ENCODE measurements at regions not wholly inside any gene's neighbourhood (a gene's known extent, or its start where the extent isn't known, plus 50 kb on each side); places are given as distances from the start of the nearest gene placed in this dataset.

DNA sequence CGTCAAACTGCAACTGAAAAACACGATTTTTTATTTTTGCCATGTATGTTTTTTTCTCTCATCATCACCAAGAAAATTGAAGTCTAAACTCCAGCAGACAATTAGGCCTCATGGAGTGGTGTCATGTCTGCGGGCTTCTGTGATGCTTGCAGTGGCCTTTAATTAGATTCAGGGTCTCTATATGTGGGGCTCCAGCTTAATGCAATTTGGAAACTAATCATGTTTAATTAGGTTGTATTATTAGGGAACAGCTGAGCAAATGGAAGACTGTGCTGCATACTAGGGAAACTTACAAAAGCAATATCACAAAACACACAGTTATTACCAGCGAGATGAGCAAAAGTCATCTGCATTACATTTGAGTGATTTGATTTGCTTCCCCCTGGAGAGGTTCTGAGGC is 132.9 kb upstream of the PMEPA1 start:
- TF ChIP-seq POLR2A (IDR thresholded peaks at IDR 0.05) (no peak), EP300 (IDR thresholded peaks at IDR 0.05) (no peak)
- TF ChIP-seq, protein P1, sequence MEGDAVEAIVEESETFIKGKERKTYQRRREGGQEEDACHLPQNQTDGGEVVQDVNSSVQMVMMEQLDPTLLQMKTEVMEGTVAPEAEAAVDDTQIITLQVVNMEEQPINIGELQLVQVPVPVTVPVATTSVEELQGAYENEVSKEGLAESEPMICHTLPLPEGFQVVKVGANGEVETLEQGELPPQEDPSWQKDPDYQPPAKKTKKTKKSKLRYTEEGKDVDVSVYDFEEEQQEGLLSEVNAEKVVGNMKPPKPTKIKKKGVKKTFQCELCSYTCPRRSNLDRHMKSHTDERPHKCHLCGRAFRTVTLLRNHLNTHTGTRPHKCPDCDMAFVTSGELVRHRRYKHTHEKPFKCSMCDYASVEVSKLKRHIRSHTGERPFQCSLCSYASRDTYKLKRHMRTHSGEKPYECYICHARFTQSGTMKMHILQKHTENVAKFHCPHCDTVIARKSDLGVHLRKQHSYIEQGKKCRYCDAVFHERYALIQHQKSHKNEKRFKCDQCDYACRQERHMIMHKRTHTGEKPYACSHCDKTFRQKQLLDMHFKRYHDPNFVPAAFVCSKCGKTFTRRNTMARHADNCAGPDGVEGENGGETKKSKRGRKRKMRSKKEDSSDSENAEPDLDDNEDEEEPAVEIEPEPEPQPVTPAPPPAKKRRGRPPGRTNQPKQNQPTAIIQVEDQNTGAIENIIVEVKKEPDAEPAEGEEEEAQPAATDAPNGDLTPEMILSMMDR (IDR thresholded peaks at IDR 0.05) = no peak
